ENCODE measurements at regions not wholly inside any gene's neighbourhood (a gene's known extent, or its start where the extent isn't known, plus 50 kb on each side); places are given as distances from the start of the nearest gene placed in this dataset.

DNA sequence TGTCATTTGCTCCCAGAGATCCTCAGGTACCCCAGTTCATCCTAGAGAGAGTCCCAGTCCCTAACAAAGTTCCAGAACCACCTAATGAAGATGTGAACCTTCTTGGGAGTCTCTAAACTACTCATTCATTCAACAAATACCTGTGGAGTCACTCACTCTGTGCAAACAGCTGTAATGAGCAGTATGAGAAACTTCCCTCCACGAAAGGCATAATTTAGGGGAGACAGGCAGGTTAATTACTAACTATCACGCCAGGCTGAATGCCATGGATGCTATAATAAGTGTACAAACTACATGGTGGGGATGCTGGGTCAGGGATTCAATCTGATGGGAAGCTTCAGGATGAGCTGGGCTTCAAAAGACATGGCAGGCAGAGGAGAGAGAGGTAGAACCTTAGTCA is 70.1 kb upstream of the AFDN start:
- 75 to 87% (median 79%) methylated on average over 2 of the region's 2 CpGs for WGBS, 5 donors
- H3K9me3 ChIP-seq, result no peaks in the 10 kb centered on the region
- no peak overlapping the region for H3K27ac ChIP-seq
- H3K4me3 ChIP-seq, result no peak overlapping the region
- no peaks in the 10 kb centered on the region for H3K36me3 ChIP-seq
- TF ChIP-seq POLR2A (IDR thresholded peaks at IDR 0.05) (no peak), POLR2AphosphoS5 (IDR thresholded peaks at IDR 0.05) (no peak)
- TF ChIP-seq, protein P1, sequence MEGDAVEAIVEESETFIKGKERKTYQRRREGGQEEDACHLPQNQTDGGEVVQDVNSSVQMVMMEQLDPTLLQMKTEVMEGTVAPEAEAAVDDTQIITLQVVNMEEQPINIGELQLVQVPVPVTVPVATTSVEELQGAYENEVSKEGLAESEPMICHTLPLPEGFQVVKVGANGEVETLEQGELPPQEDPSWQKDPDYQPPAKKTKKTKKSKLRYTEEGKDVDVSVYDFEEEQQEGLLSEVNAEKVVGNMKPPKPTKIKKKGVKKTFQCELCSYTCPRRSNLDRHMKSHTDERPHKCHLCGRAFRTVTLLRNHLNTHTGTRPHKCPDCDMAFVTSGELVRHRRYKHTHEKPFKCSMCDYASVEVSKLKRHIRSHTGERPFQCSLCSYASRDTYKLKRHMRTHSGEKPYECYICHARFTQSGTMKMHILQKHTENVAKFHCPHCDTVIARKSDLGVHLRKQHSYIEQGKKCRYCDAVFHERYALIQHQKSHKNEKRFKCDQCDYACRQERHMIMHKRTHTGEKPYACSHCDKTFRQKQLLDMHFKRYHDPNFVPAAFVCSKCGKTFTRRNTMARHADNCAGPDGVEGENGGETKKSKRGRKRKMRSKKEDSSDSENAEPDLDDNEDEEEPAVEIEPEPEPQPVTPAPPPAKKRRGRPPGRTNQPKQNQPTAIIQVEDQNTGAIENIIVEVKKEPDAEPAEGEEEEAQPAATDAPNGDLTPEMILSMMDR (IDR thresholded peaks at IDR 0.05 in 8 of 11, conservative IDR thresholded peaks at IDR 0.05 in 3 of 11), result no peak
- H3K4me1 ChIP-seq, result peaks cover 0 to 19% (median 4%) of the 10 kb centered on the region in 6 donors
- intact Hi-C loops (cut with DNase I; ENCODE audit: low total_unique reads), result no loop called here
- no peak for DNase-seq
- no peaks in the 10 kb centered on the region for H3K27me3 ChIP-seq (replicated peaks in 1 of 7)

GRCh38 chr6:167757249-167757648 is 69.5 kb upstream of the AFDN start:
- WGBS, 5 donors, result 80 to 96% (median 85%) methylated on average over 6 of the region's 6 CpGs
- Histone ChIP-seq H3K4me1 (peaks cover 0 to 19% (median 4%) of the 10 kb centered on the region in 6 donors), H3K4me3 (no peak overlapping the region), H3K9me3 (no peaks in the 10 kb centered on the region), H3K36me3 (no peaks in the 10 kb centered on the region), H3K27ac (no peak overlapping the region), H3K27me3 (replicated peaks in 1 of 7) (no peaks in the 10 kb centered on the region)
- no peak for TF ChIP-seq POLR2A (IDR thresholded peaks at IDR 0.05)
- no peak for TF ChIP-seq POLR2AphosphoS5 (IDR thresholded peaks at IDR 0.05)
- TF ChIP-seq, protein P1 (IDR thresholded peaks at IDR 0.05 in 8 of 11, conservative IDR thresholded peaks at IDR 0.05 in 3 of 11), result no peak
- intact Hi-C loops (cut with DNase I; ENCODE audit: low total_unique reads), result no loop called here
- peak; percentile 30 for DNase-seq

DNA sequence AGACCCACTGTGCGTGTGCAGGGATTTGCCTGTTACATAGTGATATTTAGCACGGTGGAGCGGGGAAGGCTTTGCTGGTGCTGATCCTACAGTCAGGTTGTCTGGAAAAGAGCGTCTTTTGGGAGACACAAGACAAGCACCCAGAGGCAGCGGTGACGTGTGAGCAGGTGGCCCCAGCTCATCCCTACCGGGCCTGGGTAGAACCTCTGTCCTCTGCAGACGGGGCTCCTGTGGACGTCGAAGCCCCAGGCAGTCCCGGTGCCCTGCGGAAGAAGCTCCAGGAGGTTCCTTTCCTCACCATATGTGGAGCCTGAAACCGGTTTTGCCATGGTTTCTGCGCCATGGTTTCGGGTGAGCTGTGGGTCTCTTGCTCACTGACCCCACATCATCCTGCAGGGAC is 68.9 kb upstream of the AFDN start:
- peaks cover 0 to 19% (median 4%) of the 10 kb centered on the region in 6 donors for H3K4me1 ChIP-seq
- intact Hi-C loops (cut with DNase I; ENCODE audit: low total_unique reads), result no loop called here
- TF ChIP-seq POLR2A (IDR thresholded peaks at IDR 0.05) (no peak), POLR2AphosphoS5 (IDR thresholded peaks at IDR 0.05) (no peak)
- TF ChIP-seq, protein P1 (IDR thresholded peaks at IDR 0.05 in 8 of 11, conservative IDR thresholded peaks at IDR 0.05 in 3 of 11), result no peak
- no peak overlapping the region for H3K27ac ChIP-seq
- H3K27me3 ChIP-seq (replicated peaks in 1 of 7), result no peaks in the 10 kb centered on the region
- no peaks in the 10 kb centered on the region for H3K36me3 ChIP-seq
- peak; percentile 60 for DNase-seq
- WGBS, 5 donors, result 92 to 96% (median 92%) methylated on average over 14 to 15 of the region's 15 CpGs
- H3K9me3 ChIP-seq, result no peaks in the 10 kb centered on the region
- no peak overlapping the region for H3K4me3 ChIP-seq

DNA sequence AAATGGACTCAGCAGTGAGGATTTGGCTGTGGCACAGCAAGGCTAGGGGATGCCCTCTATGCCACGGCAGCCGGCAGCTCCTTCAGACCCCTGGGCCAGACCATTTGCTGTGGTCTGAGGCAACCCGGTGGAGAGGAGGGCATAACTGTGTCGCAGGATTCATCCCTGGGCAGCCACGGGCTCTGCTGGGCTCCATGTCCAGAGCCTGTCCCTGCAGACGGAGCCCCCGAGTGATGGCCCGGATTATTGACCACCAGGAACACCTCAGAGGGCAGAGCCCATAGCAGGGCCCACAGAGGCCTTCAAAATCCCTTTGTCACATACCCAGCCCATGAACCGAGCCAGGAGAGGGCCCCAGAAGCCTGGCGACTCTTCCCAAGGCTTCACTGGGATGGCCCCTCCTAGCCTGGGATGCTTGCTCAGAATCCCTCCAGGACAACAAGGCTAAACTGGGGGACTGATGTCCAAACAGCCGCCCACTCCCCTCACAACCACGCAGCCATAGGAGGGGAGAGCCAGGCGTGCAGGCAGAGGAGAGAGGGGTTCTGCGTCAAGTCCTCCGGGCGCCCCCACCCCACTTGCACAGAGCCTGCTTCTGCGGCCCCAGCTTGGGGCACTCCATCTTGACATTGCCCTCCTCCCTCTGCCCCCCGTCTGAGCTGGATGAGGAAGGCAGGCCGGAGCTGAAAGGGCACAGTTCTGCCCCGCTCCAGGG is 68.2 kb upstream of the AFDN start:
- H3K27ac ChIP-seq, result no peak overlapping the region
- DNase-seq, result peak; percentile 46
- H3K27me3 ChIP-seq (replicated peaks in 1 of 7), result no peaks in the 10 kb centered on the region
- WGBS, 5 donors, result 85 to 91% (median 88%) methylated on average over 14 to 20 of the region's 20 CpGs
- H3K9me3 ChIP-seq, result no peaks in the 10 kb centered on the region
- TF ChIP-seq POLR2A (IDR thresholded peaks at IDR 0.05) (no peak), POLR2AphosphoS5 (IDR thresholded peaks at IDR 0.05) (no peak)
- TF ChIP-seq, protein P1 (IDR thresholded peaks at IDR 0.05 in 8 of 11, conservative IDR thresholded peaks at IDR 0.05 in 3 of 11), result no peak
- intact Hi-C loops (cut with DNase I; ENCODE audit: low total_unique reads), result no loop called here
- no peak overlapping the region for H3K4me3 ChIP-seq
- no peaks in the 10 kb centered on the region for H3K36me3 ChIP-seq
- peaks cover 0 to 19% (median 4%) of the 10 kb centered on the region in 6 donors for H3K4me1 ChIP-seq
